VCaP (cell line): ENCODE measurements at regions not wholly inside any gene's neighbourhood (a gene's known extent, or its start where the extent isn't known, plus 50 kb on each side); places are given as distances from the start of the nearest gene placed in this dataset.

Experiments
- H3K27ac ChIP-seq: fragments of 450-650 bp; 2 replicates; pipeline ENCODE4 v1.5.1; 2017
- TF ChIP-seq, protein P1 (sequence below): fragments of 450-650 bp; conservative IDR thresholded peaks from 2 replicates; pipeline ENCODE4 v1.5.1; 2017; ENCODE audit warnings: mild to moderate bottlenecking, moderate library complexity

- H3K27ac ChIP-seq = no peak overlapping the region
- TF ChIP-seq, protein P1, sequence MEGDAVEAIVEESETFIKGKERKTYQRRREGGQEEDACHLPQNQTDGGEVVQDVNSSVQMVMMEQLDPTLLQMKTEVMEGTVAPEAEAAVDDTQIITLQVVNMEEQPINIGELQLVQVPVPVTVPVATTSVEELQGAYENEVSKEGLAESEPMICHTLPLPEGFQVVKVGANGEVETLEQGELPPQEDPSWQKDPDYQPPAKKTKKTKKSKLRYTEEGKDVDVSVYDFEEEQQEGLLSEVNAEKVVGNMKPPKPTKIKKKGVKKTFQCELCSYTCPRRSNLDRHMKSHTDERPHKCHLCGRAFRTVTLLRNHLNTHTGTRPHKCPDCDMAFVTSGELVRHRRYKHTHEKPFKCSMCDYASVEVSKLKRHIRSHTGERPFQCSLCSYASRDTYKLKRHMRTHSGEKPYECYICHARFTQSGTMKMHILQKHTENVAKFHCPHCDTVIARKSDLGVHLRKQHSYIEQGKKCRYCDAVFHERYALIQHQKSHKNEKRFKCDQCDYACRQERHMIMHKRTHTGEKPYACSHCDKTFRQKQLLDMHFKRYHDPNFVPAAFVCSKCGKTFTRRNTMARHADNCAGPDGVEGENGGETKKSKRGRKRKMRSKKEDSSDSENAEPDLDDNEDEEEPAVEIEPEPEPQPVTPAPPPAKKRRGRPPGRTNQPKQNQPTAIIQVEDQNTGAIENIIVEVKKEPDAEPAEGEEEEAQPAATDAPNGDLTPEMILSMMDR = no peak
Measured at GRCh38 chr2:18426174-18426573, 134.3 kb downstream of the RDH14 start.

- TF ChIP-seq, protein P1 = no peak
- no peak overlapping the region for H3K27ac ChIP-seq
Measured at GRCh38 chr2:18425210-18425703, 135.2 kb downstream of the RDH14 start.

GRCh38 chr2:18423636-18424035 is 136.8 kb downstream of the RDH14 start:
- TF ChIP-seq, protein P1 = no peak
- no peak overlapping the region for H3K27ac ChIP-seq

- H3K27ac ChIP-seq = no peak overlapping the region
- TF ChIP-seq, protein P1 = no peak
Measured at GRCh38 chr2:18422432-18423165, 137.9 kb downstream of the RDH14 start.

DNA sequence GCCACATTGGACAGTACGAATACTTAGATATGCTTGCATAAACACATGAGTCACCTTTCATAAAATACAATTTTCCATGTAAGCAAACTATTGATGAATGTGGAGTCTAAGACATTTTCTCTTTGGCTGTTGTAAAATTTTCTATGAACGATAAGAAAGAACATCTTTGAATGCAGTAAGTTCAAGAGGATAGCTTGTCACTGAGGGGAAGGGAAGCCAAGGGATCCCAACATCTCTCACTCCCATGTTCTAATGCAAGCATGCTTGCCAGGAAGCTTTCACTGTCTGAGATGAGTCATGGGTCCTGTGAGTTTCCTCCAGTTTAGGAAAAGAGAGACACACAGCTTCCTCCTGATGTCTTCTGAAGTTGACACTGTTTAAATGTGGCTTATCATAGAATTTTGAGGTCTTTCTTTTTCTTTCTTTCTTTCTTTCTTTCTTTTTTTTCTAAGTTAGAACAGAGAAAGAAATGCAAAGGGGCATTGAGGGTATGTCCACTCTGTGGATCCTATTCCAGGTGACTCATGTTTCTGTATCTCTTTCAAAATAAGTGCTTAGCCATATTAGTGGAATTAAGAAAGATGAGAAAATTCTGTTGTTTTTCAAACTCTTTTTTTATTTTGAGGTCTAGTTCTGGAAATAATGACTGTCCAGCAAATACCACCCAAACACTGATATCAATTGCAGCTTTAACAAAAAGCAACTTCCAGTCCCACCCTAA is 146.6 kb downstream of the RDH14 start:
- TF ChIP-seq, protein P1 = no peak
- no peak overlapping the region for H3K27ac ChIP-seq

DNA sequence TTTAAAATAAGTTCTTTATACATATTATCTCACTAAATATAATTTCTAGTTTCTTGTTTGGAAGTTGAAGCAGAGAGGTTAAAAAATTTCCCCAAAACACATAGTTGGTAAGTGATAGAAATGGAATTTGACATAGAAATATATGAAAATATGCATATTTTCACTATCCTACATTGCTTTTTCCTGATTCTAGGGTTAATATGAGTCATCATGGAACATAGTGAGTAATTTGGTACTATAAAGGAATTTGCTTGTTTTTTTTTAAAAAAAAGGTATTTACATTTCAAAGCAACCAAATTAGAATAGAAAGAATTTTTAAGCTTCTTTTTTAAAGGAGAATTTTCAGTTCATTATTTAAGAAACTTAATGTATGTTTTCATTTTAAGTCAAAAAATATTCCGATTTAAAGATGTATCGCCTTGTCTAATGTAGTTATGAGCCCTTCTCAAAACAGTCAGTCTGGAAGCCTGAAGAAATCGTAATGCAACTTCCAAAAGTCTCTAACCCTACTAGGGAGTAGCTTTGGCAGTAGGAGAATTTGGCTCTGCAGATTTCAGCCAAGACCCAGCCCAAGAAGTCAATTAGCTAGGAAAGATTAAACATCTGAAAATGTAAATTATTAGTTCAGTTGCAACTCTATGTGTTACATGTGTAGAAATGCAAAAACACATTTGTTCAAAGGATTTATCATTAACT is 147.3 kb downstream of the RDH14 start:
- H3K27ac ChIP-seq = no peak overlapping the region
- TF ChIP-seq, protein P1 = no peak

GRCh38 chr2:18411626-18412025 is 148.8 kb downstream of the RDH14 start:
- H3K27ac ChIP-seq = no peak overlapping the region
- TF ChIP-seq, protein P1 = no peak
